Stimulated activated CD8-positive, alpha-beta memory T cell treated with anti-CD3 and anti-CD28 coated beads, Interleukin-4, amount 100 ng/mL, for 48 hours (primary cell): ENCODE measurements at regions not wholly inside any gene's neighbourhood (a gene's known extent, or its start where the extent isn't known, plus 50 kb on each side); places are given as distances from the start of the nearest gene placed in this dataset.

Source experiments
- DNase-seq: peaks from one replicate; pipeline ENCODE4 v3.0.0-alpha.2; 2020

- DNase-seq: no peak
Observed at GRCh38 chr16:63575041-63575440, 1538.8 kb upstream of the CDH8 start.

GRCh38 chr16:63568164-63568563 is 1531.9 kb upstream of the CDH8 start:
- no peak for DNase-seq

- DNase-seq: no peak
Observed at GRCh38 chr16:63563819-63564505, 1527.7 kb upstream of the CDH8 start.

GRCh38 chr16:63553980-63554379 is 1517.7 kb upstream of the CDH8 start:
- DNase-seq: no peak

- no peak for DNase-seq
Observed at GRCh38 chr16:63539276-63539675, 1503.0 kb upstream of the CDH8 start.

- DNase-seq: no peak
Observed at GRCh38 chr16:63530974-63531373, 1494.7 kb upstream of the CDH8 start.

GRCh38 chr16:63530208-63530607 is 1494.0 kb upstream of the CDH8 start:
- no peak for DNase-seq

GRCh38 chr16:63527404-63527803 is 1491.2 kb upstream of the CDH8 start:
- DNase-seq: no peak

GRCh38 chr16:63516394-63516793 is 1480.2 kb upstream of the CDH8 start:
- DNase-seq: no peak

- no peak for DNase-seq
Observed at GRCh38 chr16:63512910-63513309, 1476.7 kb upstream of the CDH8 start.

- DNase-seq: no peak
Observed at GRCh38 chr16:63497408-63497807, 1461.2 kb upstream of the CDH8 start.

- DNase-seq: no peak
Observed at GRCh38 chr16:63496282-63496681, 1460.0 kb upstream of the CDH8 start.

GRCh38 chr16:63488955-63489354 is 1452.7 kb upstream of the CDH8 start:
- no peak for DNase-seq

- DNase-seq: no peak
Observed at GRCh38 chr16:63481060-63481459, 1444.8 kb upstream of the CDH8 start.

GRCh38 chr16:63473725-63474124 is 1437.5 kb upstream of the CDH8 start:
- DNase-seq: no peak

GRCh38 chr16:63467513-63467912 is 1431.3 kb upstream of the CDH8 start:
- DNase-seq: no peak

- DNase-seq: no peak
Observed at GRCh38 chr16:63462316-63462715, 1426.1 kb upstream of the CDH8 start.

GRCh38 chr16:63461248-63461841 is 1425.1 kb upstream of the CDH8 start:
- DNase-seq: no peak

GRCh38 chr16:63458846-63459245 is 1422.6 kb upstream of the CDH8 start:
- no peak for DNase-seq

- DNase-seq: no peak
Observed at GRCh38 chr16:63457869-63458268, 1421.6 kb upstream of the CDH8 start.

- no peak for DNase-seq
Observed at GRCh38 chr16:63453261-63453660, 1417.0 kb upstream of the CDH8 start.

GRCh38 chr16:63447121-63447520 is 1410.9 kb upstream of the CDH8 start:
- no peak for DNase-seq

- no peak for DNase-seq
Observed at GRCh38 chr16:63442246-63442645, 1406.0 kb upstream of the CDH8 start.

GRCh38 chr16:63426275-63426870 is 1390.1 kb upstream of the CDH8 start:
- no peak for DNase-seq

- no peak for DNase-seq
Observed at GRCh38 chr16:63422715-63423114, 1386.5 kb upstream of the CDH8 start.
